K562 (cell line): ENCODE measurements at regions not wholly inside any gene's neighbourhood (a gene's known extent, or its start where the extent isn't known, plus 50 kb on each side); places are given as distances from the start of the nearest gene placed in this dataset.
"Not testable (repeated sequence)": the region's sequence is repeated elsewhere in the genome, so short reads cannot be mapped to it uniquely, and the experiment has no call there.

Experiments used
- COPS2 ChIP-seq: fragments of 450-650 bp; conservative IDR thresholded peaks from 2 replicates; pipeline ENCODE4 v1.6.1; 2016; ENCODE audit warnings: mild to moderate bottlenecking, moderate library complexity
- SRF ChIP-seq, 2 experiments: fragments of 250-450, 450-650 bp in 1 of 2; sonication (Bioruptor Pico) in 1 of 2; sonication (generic) in 1 of 2; formaldehyde crosslinking; IDR thresholded peaks; 2 replicates each; pipeline versions ENCODE4 v1.5.0 to v1.5.1; 2020 to 2022; ENCODE audit warnings: mild to moderate bottlenecking in 1 of 2, missing genetic modification reagents in 1 of 2

DNA sequence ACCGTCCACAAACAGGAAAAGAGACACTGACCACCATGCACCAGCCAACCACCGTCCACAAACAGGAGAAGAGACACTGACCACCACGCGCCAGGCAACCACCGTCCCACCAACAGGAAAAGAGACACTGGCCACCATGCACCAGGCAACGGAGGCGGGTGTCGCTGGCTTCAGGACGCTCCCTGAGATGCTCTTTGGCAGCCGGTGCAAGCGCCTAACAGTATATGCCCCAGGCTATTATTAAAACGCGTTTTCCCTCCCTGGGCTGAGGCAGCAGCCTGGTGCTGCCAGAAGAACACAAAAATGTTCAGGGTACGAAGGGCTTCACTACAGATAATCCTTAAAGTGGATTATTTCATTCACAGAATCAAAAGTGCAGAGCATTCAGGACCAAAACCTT, 235.1 kb downstream of the DLL1 start:
- TF ChIP-seq COPS2; SRF (CRISPR knock-in tag; IDR thresholded peaks at IDR 0.05): not testable (repeated sequence)
